ENCODE measurements at regions not wholly inside any gene's neighbourhood (a gene's known extent, or its start where the extent isn't known, plus 50 kb on each side); places are given as distances from the start of the nearest gene placed in this dataset.

DNA sequence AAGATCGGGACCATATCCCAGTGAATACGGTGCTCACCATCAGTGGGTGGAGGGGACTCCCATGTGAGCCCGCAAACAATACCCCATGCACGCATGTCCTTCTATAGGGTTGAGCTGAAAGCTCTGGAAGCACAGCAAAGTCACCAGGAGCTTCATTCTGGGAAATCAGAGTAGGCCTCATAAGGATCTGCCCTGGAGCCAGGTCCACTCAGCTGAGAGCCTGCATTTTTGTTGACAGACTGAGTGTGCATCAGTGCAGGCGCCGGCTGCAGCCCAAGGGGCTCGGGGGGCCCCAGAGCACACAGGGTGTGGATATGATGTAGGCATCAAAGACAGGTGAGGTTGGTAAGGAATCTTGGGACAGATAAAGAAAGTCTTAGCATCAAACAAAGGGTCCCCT is 79.8 kb upstream of the CD93 start:
- Histone ChIP-seq H3K4me1 (peaks cover 27% of the 10 kb centered on the region), H3K4me3 (no peak overlapping the region), H3K9me3 (no peaks in the 10 kb centered on the region), H3K27me3 (no peaks in the 10 kb centered on the region), H3K27ac (no peak overlapping the region), H3K36me3 (ENCODE audit: low read depth, missing control alignments) (no peaks in the 10 kb centered on the region)
- no peak for DNase-seq
- TF ChIP-seq POLR2A (IDR thresholded peaks at IDR 0.05), result no peak
- TF ChIP-seq, protein P1, sequence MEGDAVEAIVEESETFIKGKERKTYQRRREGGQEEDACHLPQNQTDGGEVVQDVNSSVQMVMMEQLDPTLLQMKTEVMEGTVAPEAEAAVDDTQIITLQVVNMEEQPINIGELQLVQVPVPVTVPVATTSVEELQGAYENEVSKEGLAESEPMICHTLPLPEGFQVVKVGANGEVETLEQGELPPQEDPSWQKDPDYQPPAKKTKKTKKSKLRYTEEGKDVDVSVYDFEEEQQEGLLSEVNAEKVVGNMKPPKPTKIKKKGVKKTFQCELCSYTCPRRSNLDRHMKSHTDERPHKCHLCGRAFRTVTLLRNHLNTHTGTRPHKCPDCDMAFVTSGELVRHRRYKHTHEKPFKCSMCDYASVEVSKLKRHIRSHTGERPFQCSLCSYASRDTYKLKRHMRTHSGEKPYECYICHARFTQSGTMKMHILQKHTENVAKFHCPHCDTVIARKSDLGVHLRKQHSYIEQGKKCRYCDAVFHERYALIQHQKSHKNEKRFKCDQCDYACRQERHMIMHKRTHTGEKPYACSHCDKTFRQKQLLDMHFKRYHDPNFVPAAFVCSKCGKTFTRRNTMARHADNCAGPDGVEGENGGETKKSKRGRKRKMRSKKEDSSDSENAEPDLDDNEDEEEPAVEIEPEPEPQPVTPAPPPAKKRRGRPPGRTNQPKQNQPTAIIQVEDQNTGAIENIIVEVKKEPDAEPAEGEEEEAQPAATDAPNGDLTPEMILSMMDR (IDR thresholded peaks at IDR 0.05), result no peak
- intact Hi-C loops (cut with DNase I; ENCODE audit: low total_unique reads), result no loop called here
- WGBS, 2 donors, result 97% methylated on average over 7 of the region's 7 CpGs

DNA sequence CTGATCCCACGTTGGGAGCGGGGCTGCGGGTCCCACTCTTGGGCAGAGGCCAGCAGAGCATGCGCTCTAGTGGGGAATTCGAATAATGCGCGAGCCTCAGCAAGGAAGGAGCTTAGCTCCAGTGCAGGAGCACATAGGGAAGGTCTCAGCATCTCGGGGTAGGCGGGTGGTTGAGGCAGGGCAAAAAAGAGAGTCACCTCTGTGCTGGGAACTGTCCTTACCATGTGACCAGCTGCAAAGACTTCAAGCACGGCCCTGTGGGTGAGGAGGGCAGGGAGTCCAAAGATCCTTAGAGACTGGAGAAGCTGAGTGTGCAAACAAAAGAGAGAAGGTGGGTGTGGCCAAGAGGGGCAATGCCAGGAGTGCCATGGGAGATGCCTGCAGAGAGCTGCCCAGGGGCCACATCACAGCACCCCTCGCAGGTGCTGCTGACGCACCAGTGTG is 79.2 kb upstream of the CD93 start:
- TF ChIP-seq, protein P1 (IDR thresholded peaks at IDR 0.05), result no peak
- no peak for TF ChIP-seq POLR2A (IDR thresholded peaks at IDR 0.05)
- Histone ChIP-seq H3K4me1 (peaks cover 34% of the 10 kb centered on the region), H3K9me3 (no peaks in the 10 kb centered on the region), H3K27me3 (no peaks in the 10 kb centered on the region), H3K27ac (peak overlapping the region in 1 of 2 donors; percentile 8), H3K4me3 (no peak overlapping the region), H3K36me3 (ENCODE audit: low read depth, missing control alignments) (no peaks in the 10 kb centered on the region)
- no peak for DNase-seq
- intact Hi-C loops (cut with DNase I; ENCODE audit: low total_unique reads), result no loop called here
- WGBS, 2 donors, result 71 to 79% methylated on average over 12 of the region's 12 CpGs

- no peaks in the 10 kb centered on the region for H3K27me3 ChIP-seq
- H3K4me1 ChIP-seq, result peaks cover 45% of the 10 kb centered on the region
- DNase-seq, result peak; percentile 42
- no peaks in the 10 kb centered on the region for H3K36me3 ChIP-seq (ENCODE audit: low read depth, missing control alignments)
- WGBS, 2 donors, result 40 to 44% methylated on average over 13 of the region's 13 CpGs
- H3K9me3 ChIP-seq, result no peaks in the 10 kb centered on the region
- intact Hi-C loops (cut with DNase I; ENCODE audit: low total_unique reads), result no loop called here
- H3K27ac ChIP-seq, result peak overlapping the region in 1 of 2 donors; percentile 13
- H3K4me3 ChIP-seq, result no peak overlapping the region
- TF ChIP-seq, protein P1 (IDR thresholded peaks at IDR 0.05), result no peak
- TF ChIP-seq POLR2A (IDR thresholded peaks at IDR 0.05), result no peak
These were observed 78.1 kb upstream of the CD93 start for GRCh38 chr20:23164176-23164601.

- Histone ChIP-seq H3K4me1 (peaks cover 49% of the 10 kb centered on the region), H3K36me3 (ENCODE audit: low read depth, missing control alignments) (no peaks in the 10 kb centered on the region), H3K27ac (no peak overlapping the region), H3K9me3 (no peaks in the 10 kb centered on the region), H3K4me3 (no peak overlapping the region), H3K27me3 (no peaks in the 10 kb centered on the region)
- 83% methylated on average over 6 of the region's 6 CpGs for WGBS, 2 donors
- DNase-seq, result no peak
- no peak for TF ChIP-seq POLR2A (IDR thresholded peaks at IDR 0.05)
- TF ChIP-seq, protein P1 (IDR thresholded peaks at IDR 0.05), result no peak
- intact Hi-C loops (cut with DNase I; ENCODE audit: low total_unique reads), result no loop called here
These were observed 77.4 kb upstream of the CD93 start for GRCh38 chr20:23163562-23163961.

- no peak for TF ChIP-seq POLR2A (IDR thresholded peaks at IDR 0.05)
- TF ChIP-seq, protein P1 (IDR thresholded peaks at IDR 0.05), result no peak
- WGBS, 2 donors, result 60 to 63% methylated on average over 3 to 5 of the region's 5 CpGs
- DNase-seq, result no peak
These were observed 76.8 kb upstream of the CD93 start for GRCh38 chr20:23162887-23163286.

More at GRCh38 chr20:23162887-23163286, 76.8 kb upstream of the CD93 start:
- H3K9me3 ChIP-seq, result no peaks in the 10 kb centered on the region
- peaks cover 49% of the 10 kb centered on the region for H3K4me1 ChIP-seq
- H3K36me3 ChIP-seq (ENCODE audit: low read depth, missing control alignments), result no peaks in the 10 kb centered on the region
- H3K27me3 ChIP-seq, result no peaks in the 10 kb centered on the region
- intact Hi-C loops (cut with DNase I; ENCODE audit: low total_unique reads), result no loop called here
- no peak overlapping the region for H3K4me3 ChIP-seq
- peak overlapping the region; percentile 39 to 41 for H3K27ac ChIP-seq

All from testis (tissue), 2 donors.